ENCODE measurements at regions not wholly inside any gene's neighbourhood (a gene's known extent, or its start where the extent isn't known, plus 50 kb on each side); places are given as distances from the start of the nearest gene placed in this dataset.

DNA sequence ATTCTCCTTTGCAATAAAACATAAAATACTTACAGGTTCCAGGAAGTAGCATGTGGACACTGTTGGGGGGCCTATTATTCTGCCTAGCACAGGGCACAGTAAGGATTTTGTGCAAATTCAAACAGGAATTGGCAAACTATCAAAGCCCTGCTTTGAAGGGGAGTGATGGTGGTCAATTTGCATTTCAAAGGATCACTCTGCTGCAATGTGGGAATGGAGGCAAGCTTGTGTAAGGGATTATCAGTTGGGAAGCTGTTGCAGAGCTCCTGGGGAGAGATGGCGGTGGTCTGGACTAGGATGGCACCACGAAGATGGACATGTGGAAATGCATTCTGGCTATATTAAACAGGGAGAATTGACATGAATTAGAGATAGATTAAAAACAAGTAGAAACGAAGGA lies 990.7 kb upstream of the RBFOX1 start:
- Mint-ChIP-seq H3K9me3 (peaks cover 23% of the 10 kb centered on the region), H3K36me3 (ENCODE audit: low read depth) (no peaks in the 10 kb centered on the region), H3K4me3 (no peak overlapping the region), H3K4me1 (ENCODE audit: low read depth) (no peaks in the 10 kb centered on the region), H3K27ac (no peak overlapping the region), H3K27me3 (no peaks in the 10 kb centered on the region)
- no peak for DNase-seq

GRCh38 chr16:6335072-6335471 lies 997.6 kb upstream of the RBFOX1 start:
- Mint-ChIP-seq H3K36me3 (ENCODE audit: low read depth) (no peaks in the 10 kb centered on the region), H3K27ac (no peak overlapping the region), H3K9me3 (peaks cover 18% of the 10 kb centered on the region), H3K27me3 (no peaks in the 10 kb centered on the region), H3K4me3 (no peak overlapping the region), H3K4me1 (ENCODE audit: low read depth) (no peaks in the 10 kb centered on the region)
- no peak for DNase-seq

- Mint-ChIP-seq H3K27ac (no peak overlapping the region), H3K9me3 (peaks cover 14% of the 10 kb centered on the region), H3K4me3 (no peak overlapping the region), H3K4me1 (ENCODE audit: low read depth) (no peaks in the 10 kb centered on the region), H3K27me3 (no peaks in the 10 kb centered on the region), H3K36me3 (ENCODE audit: low read depth) (no peaks in the 10 kb centered on the region)
- DNase-seq = no peak
These were observed 1000.9 kb upstream of the RBFOX1 start for GRCh38 chr16:6331770-6332169.

- Mint-ChIP-seq H3K27me3 (no peaks in the 10 kb centered on the region), H3K9me3 (peaks cover 7% of the 10 kb centered on the region), H3K4me1 (ENCODE audit: low read depth) (no peaks in the 10 kb centered on the region), H3K4me3 (no peak overlapping the region), H3K36me3 (ENCODE audit: low read depth) (no peaks in the 10 kb centered on the region), H3K27ac (no peak overlapping the region)
- DNase-seq = no peak
These were observed 1014.7 kb upstream of the RBFOX1 start for GRCh38 chr16:6317934-6318333.

- Mint-ChIP-seq H3K4me3 (no peak overlapping the region), H3K9me3 (peaks cover 15% of the 10 kb centered on the region), H3K27ac (no peak overlapping the region), H3K36me3 (ENCODE audit: low read depth) (no peaks in the 10 kb centered on the region), H3K27me3 (no peaks in the 10 kb centered on the region), H3K4me1 (ENCODE audit: low read depth) (no peaks in the 10 kb centered on the region)
- DNase-seq = no peak
These were observed 1023.4 kb upstream of the RBFOX1 start for GRCh38 chr16:6309271-6309670.

- H3K27me3 Mint-ChIP-seq = no peaks in the 10 kb centered on the region
- H3K36me3 Mint-ChIP-seq (ENCODE audit: low read depth) = no peaks in the 10 kb centered on the region
- H3K4me3 Mint-ChIP-seq = no peak overlapping the region
- DNase-seq = no peak
- no peak overlapping the region for H3K27ac Mint-ChIP-seq
- no peaks in the 10 kb centered on the region for H3K4me1 Mint-ChIP-seq (ENCODE audit: low read depth)
- H3K9me3 Mint-ChIP-seq = peaks cover 16% of the 10 kb centered on the region
These were observed 1024.5 kb upstream of the RBFOX1 start for GRCh38 chr16:6308176-6308575.

- no peaks in the 10 kb centered on the region for H3K36me3 Mint-ChIP-seq (ENCODE audit: low read depth)
- no peak for DNase-seq
- H3K4me1 Mint-ChIP-seq (ENCODE audit: low read depth) = no peaks in the 10 kb centered on the region
- no peaks in the 10 kb centered on the region for H3K27me3 Mint-ChIP-seq
- peaks cover 25% of the 10 kb centered on the region for H3K9me3 Mint-ChIP-seq
- no peak overlapping the region for H3K4me3 Mint-ChIP-seq
- H3K27ac Mint-ChIP-seq = no peak overlapping the region
These were observed 1032.1 kb upstream of the RBFOX1 start for GRCh38 chr16:6300523-6300922.

- no peak overlapping the region for H3K4me3 Mint-ChIP-seq
- DNase-seq = no peak
- H3K9me3 Mint-ChIP-seq = peaks cover 24% of the 10 kb centered on the region
- H3K27me3 Mint-ChIP-seq = no peaks in the 10 kb centered on the region
- no peak overlapping the region for H3K27ac Mint-ChIP-seq
- no peaks in the 10 kb centered on the region for H3K36me3 Mint-ChIP-seq (ENCODE audit: low read depth)
- H3K4me1 Mint-ChIP-seq (ENCODE audit: low read depth) = no peaks in the 10 kb centered on the region
These were observed 1034.8 kb upstream of the RBFOX1 start for GRCh38 chr16:6297666-6298410.

GRCh38 chr16:6286176-6286575 lies 1046.5 kb upstream of the RBFOX1 start:
- Mint-ChIP-seq H3K4me1 (ENCODE audit: low read depth) (no peaks in the 10 kb centered on the region), H3K9me3 (peaks cover 25% of the 10 kb centered on the region), H3K4me3 (no peak overlapping the region), H3K27me3 (no peaks in the 10 kb centered on the region), H3K36me3 (ENCODE audit: low read depth) (no peaks in the 10 kb centered on the region), H3K27ac (no peak overlapping the region)
- DNase-seq = no peak

DNA sequence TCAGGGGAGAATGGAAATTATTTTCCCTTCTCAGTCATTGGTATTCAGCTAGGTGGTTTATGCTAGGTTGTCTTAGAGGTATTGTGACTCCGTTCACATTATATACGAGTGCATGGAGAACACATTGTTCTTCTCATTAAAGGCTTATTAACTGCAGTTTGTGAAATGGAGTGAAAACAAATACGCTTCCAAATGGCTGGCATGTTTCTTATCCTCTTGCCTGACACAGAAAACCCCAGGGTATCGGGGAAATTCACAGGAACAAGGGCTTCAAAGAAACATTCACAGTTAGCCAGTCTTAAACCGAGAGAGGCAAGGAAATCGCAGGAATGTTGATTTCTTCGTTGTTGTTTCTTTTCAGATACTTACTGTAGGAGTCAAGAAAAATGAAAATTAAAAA lies 1047.9 kb upstream of the RBFOX1 start:
- no peaks in the 10 kb centered on the region for H3K27me3 Mint-ChIP-seq
- no peak overlapping the region for H3K4me3 Mint-ChIP-seq
- H3K4me1 Mint-ChIP-seq (ENCODE audit: low read depth) = no peaks in the 10 kb centered on the region
- no peaks in the 10 kb centered on the region for H3K36me3 Mint-ChIP-seq (ENCODE audit: low read depth)
- peaks cover 21% of the 10 kb centered on the region for H3K9me3 Mint-ChIP-seq
- H3K27ac Mint-ChIP-seq = no peak overlapping the region
- DNase-seq = no peak

GRCh38 chr16:6281994-6282393 lies 1050.7 kb upstream of the RBFOX1 start:
- Mint-ChIP-seq H3K4me1 (ENCODE audit: low read depth) (no peaks in the 10 kb centered on the region), H3K27ac (no peak overlapping the region), H3K36me3 (ENCODE audit: low read depth) (no peaks in the 10 kb centered on the region), H3K27me3 (no peaks in the 10 kb centered on the region), H3K4me3 (no peak overlapping the region), H3K9me3 (peaks cover 22% of the 10 kb centered on the region)
- DNase-seq = no peak

DNA sequence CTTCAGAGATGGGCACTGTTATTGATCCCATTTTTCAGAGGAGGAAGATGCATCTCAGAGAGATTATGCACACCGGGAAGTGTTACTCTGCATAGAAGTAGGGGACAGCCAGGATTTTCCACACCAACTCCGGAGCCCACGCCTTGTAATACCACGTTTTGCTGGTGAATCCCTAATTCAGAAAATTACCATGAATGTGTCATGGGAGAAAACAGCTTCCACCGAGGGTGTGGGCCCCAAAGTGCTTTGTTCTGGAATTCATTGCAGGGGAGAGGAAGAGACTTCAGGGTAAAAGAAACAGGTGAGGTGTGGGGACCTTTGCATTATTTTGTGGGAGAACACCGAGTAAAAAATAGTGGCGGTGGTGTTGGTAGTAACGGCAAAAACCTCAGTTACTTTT lies 1051.4 kb upstream of the RBFOX1 start:
- no peak for DNase-seq
- Mint-ChIP-seq H3K27me3 (no peaks in the 10 kb centered on the region), H3K36me3 (ENCODE audit: low read depth) (no peaks in the 10 kb centered on the region), H3K4me1 (ENCODE audit: low read depth) (no peaks in the 10 kb centered on the region), H3K9me3 (peaks cover 20% of the 10 kb centered on the region), H3K27ac (no peak overlapping the region), H3K4me3 (no peak overlapping the region)

DNA sequence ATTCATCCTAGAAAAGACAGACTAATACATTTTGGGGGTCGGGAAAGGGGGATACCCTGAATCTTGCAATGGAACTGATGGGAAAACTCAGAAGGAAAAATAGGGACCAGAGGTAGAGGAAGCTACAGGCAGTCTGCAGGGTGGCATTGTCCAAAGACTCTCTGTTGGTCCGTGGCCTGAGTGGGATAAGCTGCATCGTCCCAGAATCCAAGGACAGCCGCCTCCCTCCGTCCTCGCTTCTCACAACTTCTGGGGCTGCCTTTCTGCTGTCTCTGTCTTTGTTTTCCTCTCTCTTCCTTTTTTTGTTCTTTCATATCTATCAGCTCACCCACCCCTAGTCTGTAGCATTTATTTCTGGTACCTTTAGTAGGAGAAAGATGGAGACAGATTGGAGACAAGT lies 1052.6 kb upstream of the RBFOX1 start:
- Mint-ChIP-seq H3K27ac (no peak overlapping the region), H3K4me1 (ENCODE audit: low read depth) (no peaks in the 10 kb centered on the region), H3K9me3 (peaks cover 18% of the 10 kb centered on the region), H3K4me3 (no peak overlapping the region), H3K27me3 (no peaks in the 10 kb centered on the region), H3K36me3 (ENCODE audit: low read depth) (no peaks in the 10 kb centered on the region)
- no peak for DNase-seq

DNA sequence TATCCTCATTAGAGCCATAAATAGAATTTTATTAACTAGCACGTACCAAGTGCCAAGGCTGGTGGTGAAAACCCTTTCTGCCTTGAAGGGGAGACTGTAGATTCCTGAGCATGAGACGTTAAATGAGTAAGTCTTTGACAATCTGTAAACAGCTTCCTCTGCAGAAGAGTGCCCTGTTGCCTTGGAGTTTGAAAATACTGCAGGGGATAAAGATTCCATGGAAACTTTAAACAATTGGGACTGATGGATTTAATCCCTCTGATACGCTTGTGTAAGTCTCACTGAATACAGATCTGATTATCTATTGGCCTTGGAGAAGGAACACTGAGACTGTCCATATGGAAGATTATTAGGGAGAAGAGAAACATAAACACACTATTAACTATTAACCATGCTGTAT lies 1053.4 kb upstream of the RBFOX1 start:
- Mint-ChIP-seq H3K36me3 (ENCODE audit: low read depth) (no peaks in the 10 kb centered on the region), H3K4me3 (no peak overlapping the region)
- no peak for DNase-seq

DNA sequence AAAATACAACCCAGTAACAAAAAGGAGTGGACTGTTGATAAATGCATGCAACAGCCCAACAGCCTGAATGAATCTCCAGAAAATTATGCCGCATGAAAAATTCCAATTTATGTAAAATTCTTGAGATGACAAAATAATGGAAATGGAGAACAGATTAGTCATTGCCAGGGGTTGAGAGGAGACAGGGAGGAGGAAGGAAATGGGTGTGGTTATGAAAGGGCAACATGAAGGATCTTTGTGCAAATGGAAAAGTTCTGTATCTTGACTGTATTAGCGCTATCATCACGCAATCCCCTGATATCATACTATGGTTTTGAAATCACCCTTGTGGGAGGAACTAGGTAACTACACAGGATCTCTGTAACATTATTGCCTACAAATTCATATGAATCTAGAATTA lies 1058.3 kb upstream of the RBFOX1 start:
- Mint-ChIP-seq H3K27ac (no peak overlapping the region), H3K36me3 (ENCODE audit: low read depth) (no peaks in the 10 kb centered on the region), H3K4me1 (ENCODE audit: low read depth) (no peaks in the 10 kb centered on the region), H3K9me3 (peaks cover 16% of the 10 kb centered on the region), H3K4me3 (no peak overlapping the region), H3K27me3 (no peaks in the 10 kb centered on the region)
- no peak for DNase-seq

More for the DNA sequence above, 1053.4 kb upstream of the RBFOX1 start:
- Mint-ChIP-seq H3K27me3 (no peaks in the 10 kb centered on the region), H3K27ac (no peak overlapping the region), H3K4me1 (ENCODE audit: low read depth) (no peaks in the 10 kb centered on the region), H3K9me3 (peaks cover 21% of the 10 kb centered on the region)

- no peaks in the 10 kb centered on the region for H3K4me1 Mint-ChIP-seq (ENCODE audit: low read depth)
- H3K9me3 Mint-ChIP-seq = peaks cover 12% of the 10 kb centered on the region
- no peaks in the 10 kb centered on the region for H3K27me3 Mint-ChIP-seq
These were observed 1065.0 kb upstream of the RBFOX1 start for GRCh38 chr16:6267682-6268081.

More at GRCh38 chr16:6267682-6268081, 1065.0 kb upstream of the RBFOX1 start:
- Mint-ChIP-seq H3K36me3 (ENCODE audit: low read depth) (no peaks in the 10 kb centered on the region), H3K27ac (no peak overlapping the region), H3K4me3 (no peak overlapping the region)
- DNase-seq = no peak

Data from activated T-cell treated with anti-CD3 and anti-CD28 coated beads, Interleukin-2, amount 50 U/mL, for 24 hours (primary cell).